H1 (cell line): ENCODE measurements at regions not wholly inside any gene's neighbourhood (a gene's known extent, or its start where the extent isn't known, plus 50 kb on each side); places are given as distances from the start of the nearest gene placed in this dataset.

Experiments used
- CTCF ChIA-PET: fragments of 300-600 bp; sonication (Branson Sonifier 250); formaldehyde crosslinking; loops from one replicate; lab custom pipeline; 2021; ENCODE audit not compliant: partially characterized antibody; lab: Charles Lee
- POLR2A ChIA-PET: fragments of 300-600 bp; sonication (Branson Sonifier 250); formaldehyde crosslinking; loops from one replicate; lab custom pipeline; 2021; ENCODE audit warnings: inconsistent platforms; ENCODE audit not compliant: partially characterized antibody; lab: Charles Lee
- DNase-seq, 2 experiments: peaks; one replicate each; pipeline versions ENCODE4 v3.0.0 to v3.0.0-alpha.2; 2010 to 2022; ENCODE audit warnings: low spot score in 2 of 2, low read depth in 1 of 2, mixed read lengths in 1 of 2
- FAIRE-seq: peaks from 2 replicates; lab custom pipeline; 2011; peaks lifted over from hg19 to GRCh38; lab: Jason Lieb, UNC
- H2AFZ ChIP-seq: 2 replicates; pipeline ENCODE4 v1.8.1; 2012; ENCODE audit warnings: low read length, inconsistent platforms
- H2AK5ac ChIP-seq: 2 replicates; pipeline ENCODE4 v1.6.1; 2013; ENCODE audit warnings: low read depth, low read length
- H2BK120ac ChIP-seq: replicated peaks from 2 replicates; pipeline ENCODE3; 2013; ENCODE audit warnings: low read depth, low read length, inconsistent platforms
- H2BK12ac ChIP-seq: 2 replicates; pipeline ENCODE4 v1.6.1; 2013; ENCODE audit warnings: low read depth, low read length
- H2BK15ac ChIP-seq: 2 replicates; pipeline ENCODE4 v1.6.1; 2013; ENCODE audit warnings: low read length
- H2BK20ac ChIP-seq: 2 replicates; pipeline ENCODE4 v1.6.1; 2013; ENCODE audit warnings: low read length
- H2BK5ac ChIP-seq: 2 replicates; pipeline ENCODE4 v1.6.1; 2013; ENCODE audit warnings: low read depth, low read length
- H3K14ac ChIP-seq: 2 replicates; pipeline ENCODE4 v1.6.1; 2013; ENCODE audit warnings: inconsistent platforms; ENCODE audit not compliant: insufficient read length
- H3K18ac ChIP-seq: 2 replicates; pipeline ENCODE4 v1.6.1; 2013; ENCODE audit warnings: low read length; ENCODE audit errors: extremely low read depth
- H3K23ac ChIP-seq: 2 replicates; pipeline ENCODE4 v1.6.1; 2013; ENCODE audit warnings: inconsistent platforms; ENCODE audit not compliant: insufficient read length
- H3K23me2 ChIP-seq: 2 replicates; pipeline ENCODE4 v1.6.1; 2013; ENCODE audit warnings: low read depth, low read length
- H3K27ac ChIP-seq: 2 replicates; pipeline ENCODE4 v1.6.1; 2011; ENCODE audit warnings: low read depth, low read length, inconsistent platforms
- H3K27me3 ChIP-seq, 4 experiments: replicated peaks in 1 of 4; 1 replicate in 1 of 4; 2 replicates in 3 of 4; pipeline versions ENCODE4 v1.6.1 to v1.8.1; 2011 to 2013; ENCODE audit warnings: low read length in 3 of 4, mild to moderate bottlenecking in 3 of 4, inconsistent platforms in 2 of 4, mixed read lengths in 2 of 4, moderate library complexity in 1 of 4; ENCODE audit not compliant: control insufficient read depth in 3 of 4, insufficient read depth in 3 of 4; ENCODE audit errors: extremely low read depth in 1 of 4
- H3K36me3 ChIP-seq, 4 experiments: 2 replicates each; pipeline versions ENCODE4 v1.6.1 to v1.8.1; 2011 to 2013; ENCODE audit warnings: mild to moderate bottlenecking in 4 of 4, low read length in 3 of 4, moderate library complexity in 2 of 4, control low read depth in 1 of 4, inconsistent platforms in 1 of 4; ENCODE audit not compliant: insufficient read depth in 4 of 4, control insufficient read depth in 2 of 4
- H3K4ac ChIP-seq: replicated peaks from 2 replicates; pipeline ENCODE3; 2013; ENCODE audit warnings: low read length, low read depth, mixed read lengths, inconsistent platforms; ENCODE audit not compliant: insufficient read length
- H3K4me1 ChIP-seq, 4 experiments: replicated peaks in 1 of 4; 1 replicate in 1 of 4; 2 replicates in 3 of 4; pipeline versions ENCODE4 v1.6.1 to v1.8.1; 2011 to 2013; ENCODE audit warnings: low read length in 3 of 4, inconsistent platforms in 2 of 4, mixed read lengths in 1 of 4; ENCODE audit not compliant: insufficient read depth in 4 of 4, control insufficient read depth in 3 of 4
- H3K4me2 ChIP-seq, 2 experiments: 2 replicates each; pipeline versions ENCODE4 v1.6.1 to v1.8.1; 2011 to 2013; ENCODE audit warnings: low read depth in 2 of 2, low read length in 2 of 2, control low read depth in 1 of 2, inconsistent platforms in 1 of 2, mild to moderate bottlenecking in 1 of 2; ENCODE audit not compliant: insufficient read depth in 1 of 2
- H3K4me3 ChIP-seq, 4 experiments: fragments of 200-600, 300-600 bp in 1 of 4; sonication (generic), shearing (Covaris generic), sonication (Bioruptor Twin) in 1 of 4; 2 replicates each; pipeline versions ENCODE4 v1.5.1 to v1.8.1; 2011 to 2016; ENCODE audit warnings: low read length in 4 of 4, low read depth in 3 of 4, control low read depth in 2 of 4, inconsistent platforms in 2 of 4, mild to moderate bottlenecking in 2 of 4, mixed read lengths in 1 of 4, moderate library complexity in 1 of 4; ENCODE audit not compliant: insufficient read depth in 2 of 4; ENCODE audit errors: extremely low read depth in 1 of 4
- H3K56ac ChIP-seq: replicated peaks from 2 replicates; pipeline ENCODE3; 2013; ENCODE audit warnings: low read depth, mild to moderate bottlenecking, mixed read lengths, low read length, inconsistent platforms; ENCODE audit not compliant: insufficient read length
- H3K79me1 ChIP-seq: 2 replicates; pipeline ENCODE4 v1.6.1; 2013; ENCODE audit warnings: low read depth, low read length, control low read depth
- H3K79me2 ChIP-seq, 2 experiments: 2 replicates each; pipeline versions ENCODE4 v1.6.1 to v1.8.1; 2012 to 2013; ENCODE audit warnings: low read length in 2 of 2, mild to moderate bottlenecking in 2 of 2, inconsistent platforms in 1 of 2; ENCODE audit not compliant: insufficient read depth in 2 of 2, control insufficient read depth in 1 of 2
- H3K9ac ChIP-seq, 4 experiments: replicated peaks in 1 of 4; 1 replicate in 1 of 4; 2 replicates in 3 of 4; pipeline versions ENCODE4 v1.6.1 to v1.8.1; 2011 to 2013; ENCODE audit warnings: low read depth in 3 of 4, low read length in 3 of 4, control low read depth in 2 of 4, mild to moderate bottlenecking in 2 of 4, moderate library complexity in 2 of 4, inconsistent platforms in 1 of 4; ENCODE audit errors: extremely low read depth in 1 of 4
- H3K9me3 ChIP-seq, 2 experiments: 2 replicates each; pipeline versions ENCODE4 v1.6.1 to v1.8.1; 2012 to 2013; ENCODE audit warnings: mild to moderate bottlenecking in 2 of 2, moderate library complexity in 2 of 2, control low read depth in 1 of 2, inconsistent platforms in 1 of 2, low read depth in 1 of 2, low read length in 1 of 2, mixed read lengths in 1 of 2; ENCODE audit not compliant: insufficient read depth in 2 of 2
- H4K20me1 ChIP-seq, 2 experiments: replicated peaks in 1 of 2; 2 replicates each; pipeline versions ENCODE3 to v1.8.1; 2011 to 2013; ENCODE audit warnings: inconsistent platforms in 2 of 2, low read length in 2 of 2, mild to moderate bottlenecking in 1 of 2; ENCODE audit not compliant: insufficient read depth in 2 of 2, control insufficient read depth in 1 of 2
- H4K5ac ChIP-seq: 2 replicates; pipeline ENCODE4 v1.6.1; 2013; ENCODE audit warnings: low read length, low read depth, mixed read lengths, inconsistent platforms; ENCODE audit not compliant: insufficient read length
- H4K8ac ChIP-seq: 2 replicates; pipeline ENCODE4 v1.8.0; 2013; ENCODE audit warnings: mild to moderate bottlenecking, moderate library complexity, low read length, inconsistent platforms; ENCODE audit not compliant: insufficient read depth; ENCODE audit errors: extremely low read depth
- H4K91ac ChIP-seq: replicated peaks from 2 replicates; pipeline ENCODE3; 2013; ENCODE audit warnings: low read length, mixed read lengths, inconsistent platforms; ENCODE audit not compliant: insufficient read length
- EP300 ChIP-seq, 2 experiments: IDR thresholded peaks; 1 replicate in 1 of 2; 2 replicates in 1 of 2; pipeline ENCODE4 v1.6.1; 2011 to 2012; ENCODE audit warnings: low read depth in 2 of 2, low read length in 2 of 2, mild to moderate bottlenecking in 2 of 2, borderline replicate concordance in 1 of 2, inconsistent platforms in 1 of 2, moderate library complexity in 1 of 2
- POLR2A ChIP-seq, 2 experiments: IDR thresholded peaks; 1 replicate in 1 of 2; 2 replicates in 1 of 2; pipeline ENCODE4 v1.6.1; 2011; ENCODE audit warnings: low read depth in 2 of 2, low read length in 2 of 2, mild to moderate bottlenecking in 2 of 2; ENCODE audit errors: control extremely low read depth in 1 of 2
- POU5F1 ChIP-seq: IDR thresholded peaks from 2 replicates; pipeline ENCODE4 v1.6.1; 2011; ENCODE audit warnings: low read depth, mild to moderate bottlenecking, low read length, moderate library complexity
- RFX5 ChIP-seq: IDR thresholded peaks from 2 replicates; pipeline ENCODE4 v1.6.1; 2011; ENCODE audit warnings: low read depth, low read length, improper control_type of control experiment, borderline replicate concordance

- DNase-seq (no peak), FAIRE-seq (no peak)
- POLR2A ChIA-PET = no interaction called here
Observed at GRCh38 chr11:115030166-115030565, 351.8 kb downstream of the NXPE2 start.

More at GRCh38 chr11:115030166-115030565, 351.8 kb downstream of the NXPE2 start:
- H3K79me1 ChIP-seq = no peaks in the 10 kb centered on the region
- H2AFZ ChIP-seq = no peak overlapping the region
- no peak overlapping the region for H3K4me3 ChIP-seq
- no peak overlapping the region for H4K5ac ChIP-seq
- no peak overlapping the region for H3K14ac ChIP-seq
- H3K23ac ChIP-seq = no peak overlapping the region
- no peak overlapping the region for H4K91ac ChIP-seq
- H2BK5ac ChIP-seq = no peak overlapping the region
- no peak overlapping the region for H3K4me2 ChIP-seq
- no peaks in the 10 kb centered on the region for H3K23me2 ChIP-seq
- no peaks in the 10 kb centered on the region for H3K27me3 ChIP-seq
- no peaks in the 10 kb centered on the region for H3K9me3 ChIP-seq
- no peak overlapping the region for H4K8ac ChIP-seq
- no peaks in the 10 kb centered on the region for H3K36me3 ChIP-seq
- no peaks in the 10 kb centered on the region for H4K20me1 ChIP-seq
- H2BK15ac ChIP-seq = no peak overlapping the region
- no peak for TF ChIP-seq EP300 (IDR thresholded peaks at IDR 0.05; ENCODE audit: borderline replicate concordance in 1 of 2, low read depth in 2 of 2, low read length in 2 of 2)
- TF ChIP-seq POLR2A (IDR thresholded peaks at IDR 0.05; ENCODE audit: control extremely low read depth in 1 of 2, low read depth in 2 of 2, low read length in 2 of 2) = no peak
- TF ChIP-seq POU5F1 = no peak
- no peak for TF ChIP-seq RFX5
- no peak overlapping the region for H3K27ac ChIP-seq
- no peak overlapping the region for H3K4ac ChIP-seq
- no peak overlapping the region for H3K9ac ChIP-seq
- no peak overlapping the region for H3K56ac ChIP-seq
- no peak overlapping the region for H2BK120ac ChIP-seq
- no peaks in the 10 kb centered on the region for H3K79me2 ChIP-seq
- no peak overlapping the region for H2AK5ac ChIP-seq
- no peak overlapping the region for H2BK20ac ChIP-seq
- CTCF ChIA-PET = interaction anchor here (0.7 to 1.3 kb wide), 4 partner anchors 14 to 187 kb away, joined by 3 to 5 read pairs (median 3); no protein-coding TSS in a partner anchor
- no peak overlapping the region for H3K18ac ChIP-seq
- no peaks in the 10 kb centered on the region for H3K4me1 ChIP-seq
- H2BK12ac ChIP-seq = no peak overlapping the region
